Sigmoid colon (tissue), 6 donors: ENCODE measurements at regions not wholly inside any gene's neighbourhood (a gene's known extent, or its start where the extent isn't known, plus 50 kb on each side); places are given as distances from the start of the nearest gene placed in this dataset.

Experiments
- DNase-seq: peaks from one replicate; pipeline ENCODE4 v3.0.0-alpha.2; 2019
- H3K27ac ChIP-seq, 4 donors: fragments of 200-600 bp; sonication (generic); one replicate each; pipeline ENCODE4 v1.5.1; 2016 to 2019; ENCODE audit warnings: mild to moderate bottlenecking in 1 of 4
- H3K27me3 ChIP-seq, 3 donors: fragments of 200-600 bp; sonication (generic); one replicate each; pipeline ENCODE4 v1.5.1; 2019; ENCODE audit warnings: mild to moderate bottlenecking in 1 of 3
- H3K36me3 ChIP-seq, 4 donors: fragments of 200-600 bp; sonication (generic); one replicate each; pipeline ENCODE4 v1.5.1; 2016 to 2019
- H3K4me1 ChIP-seq, 4 donors: fragments of 200-600 bp; sonication (generic); one replicate each; pipeline ENCODE4 v1.5.1; 2017 to 2019
- H3K4me3 ChIP-seq, 4 donors: fragments of 200-600 bp; sonication (generic); one replicate each; pipeline ENCODE4 v1.5.1; 2017 to 2019; ENCODE audit warnings: mild to moderate bottlenecking in 2 of 4, moderate library complexity in 1 of 4
- H3K9me3 ChIP-seq, 4 donors: fragments of 200-600 bp in 3 of 4; sonication (generic) in 3 of 4; one replicate each; pipeline versions ENCODE4 v1.5.1 to v1.6.1; 2013 to 2019
- CTCF ChIP-seq, 4 experiments: fragments of 450-650 bp in 3 of 4; fragments of 200-600 bp in 1 of 4; IDR thresholded peaks; one replicate each; pipeline ENCODE4 v1.5.1; 2016 to 2019; ENCODE audit warnings: antibody characterized with exemption in 4 of 4, mild to moderate bottlenecking in 3 of 4, moderate library complexity in 2 of 4
- EP300 ChIP-seq, 4 donors: sonication (generic); formaldehyde crosslinking; IDR thresholded peaks; one replicate each; pipeline ENCODE4 v1.6.1; 2017; ENCODE audit warnings: antibody characterized with exemption in 4 of 4
- POLR2A ChIP-seq, 2 donors: fragments of 450-650 bp; IDR thresholded peaks; one replicate each; pipeline ENCODE4 v1.6.1; 2016; ENCODE audit warnings: antibody characterized with exemption in 2 of 2, mild to moderate bottlenecking in 2 of 2, moderate library complexity in 2 of 2
- POLR2AphosphoS5 ChIP-seq, 4 donors: sonication (generic); formaldehyde crosslinking; IDR thresholded peaks; one replicate each; pipeline ENCODE4 v1.6.1; 2017; ENCODE audit warnings: antibody characterized with exemption in 4 of 4
- WGBS, 2 donors: extraction: QIAGEN DNeasy Blood & Tissue Kit; methylation state at CpG; one replicate each; pipeline ENCODE4 v1.1.7; 2013; 5-methylcytosine and 5-hydroxymethylcytosine counted together
- intact Hi-C: fragments of 100-400 bp; cut with DNase I; formaldehyde crosslinking; loops from one replicate; pipeline ENCODE4 v1.15.1; 2023
- donor health status: healthy with polysubstance abuse.
- donor health status: healthy.

- intact Hi-C loops = no loop called here
- Histone ChIP-seq H3K4me3 (peak overlapping the region in 1 of 4 donors; percentile 10), H3K27ac (peak overlapping the region; percentile 45 to 74 (median 62)), H3K4me1 (peaks cover 0 to 13% (median 5%) of the 10 kb centered on the region in 4 donors), H3K9me3 (no peaks in the 10 kb centered on the region), H3K27me3 (no peaks in the 10 kb centered on the region), H3K36me3 (no peaks in the 10 kb centered on the region)
- TF ChIP-seq POLR2A (IDR thresholded peaks at IDR 0.05) = no peak
- TF ChIP-seq EP300 (IDR thresholded peaks at IDR 0.05) = no peak
- TF ChIP-seq CTCF (IDR thresholded peaks at IDR 0.05) = no peak
- no peak for TF ChIP-seq POLR2AphosphoS5 (IDR thresholded peaks at IDR 0.05)
- WGBS, 2 donors = 72 to 80% methylated on average over 27 of the region's 27 CpGs
- peak; percentile 61 for DNase-seq
These were observed 119.2 kb downstream of the METRNL start for GRCh38 chr17:83198366-83199341.

DNA sequence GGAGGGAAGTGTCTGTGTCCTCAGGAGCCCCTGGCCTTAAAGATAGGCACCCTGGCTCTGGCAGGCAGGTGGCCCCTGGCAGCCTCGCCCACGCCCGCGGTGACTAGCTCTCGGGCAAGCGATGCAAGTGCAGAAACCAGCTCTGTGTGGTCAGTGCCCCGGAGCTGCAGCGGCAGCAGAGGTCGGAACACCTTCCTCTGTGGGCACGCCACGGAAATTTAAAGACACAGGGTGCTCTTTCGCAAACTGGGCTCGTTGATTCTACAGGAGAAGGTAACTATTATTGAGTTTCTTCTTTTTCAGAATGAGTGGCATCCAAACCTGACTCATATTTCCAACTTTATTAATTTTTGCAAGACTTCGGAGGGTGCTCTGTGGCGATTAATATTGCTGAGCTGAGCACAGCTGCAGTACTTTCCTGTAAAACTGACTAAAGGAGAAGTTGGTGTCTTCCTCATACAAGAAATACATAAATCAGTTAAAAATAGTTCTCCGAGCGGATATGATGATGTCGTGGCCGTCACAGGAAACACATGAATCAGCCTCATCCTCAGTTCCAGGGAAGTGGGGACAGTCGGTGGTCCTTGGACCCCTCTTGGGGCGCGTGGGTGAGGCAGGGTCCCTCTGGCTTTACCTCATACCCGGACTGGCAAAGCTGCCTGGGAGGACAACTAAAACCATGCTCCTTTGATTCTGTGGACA is 120.2 kb downstream of the METRNL start:
- Histone ChIP-seq H3K27ac (peak overlapping the region; percentile 63 to 74 (median 67)), H3K36me3 (no peaks in the 10 kb centered on the region), H3K27me3 (no peaks in the 10 kb centered on the region), H3K4me1 (peaks cover 0 to 13% (median 5%) of the 10 kb centered on the region in 4 donors), H3K4me3 (peak overlapping the region in 1 of 4 donors; percentile 10), H3K9me3 (no peaks in the 10 kb centered on the region)
- DNase-seq = peak; percentile 73
- 39 to 63% methylated on average over 23 of the region's 23 CpGs for WGBS, 2 donors
- TF ChIP-seq EP300 (IDR thresholded peaks at IDR 0.05) (peak in 3 of 4 donors; percentile 69 to 84 (median 82)), CTCF (IDR thresholded peaks at IDR 0.05) (no peak), POLR2AphosphoS5 (IDR thresholded peaks at IDR 0.05) (peak in 2 of 4 donors; percentile 26 to 41)
- intact Hi-C loops = no loop called here

GRCh38 chr17:83200231-83200699 is 120.9 kb downstream of the METRNL start:
- intact Hi-C loops = no loop called here
- H3K36me3 ChIP-seq = no peaks in the 10 kb centered on the region
- peak overlapping the region; percentile 63 to 74 (median 67) for H3K27ac ChIP-seq
- peak; percentile 84 for DNase-seq
- H3K4me1 ChIP-seq = peaks cover 0 to 13% (median 5%) of the 10 kb centered on the region in 4 donors
- TF ChIP-seq CTCF (IDR thresholded peaks at IDR 0.05) (no peak), POLR2A (IDR thresholded peaks at IDR 0.05) (no peak), EP300 (IDR thresholded peaks at IDR 0.05) (peak in 1 of 4 donors; percentile 56), POLR2AphosphoS5 (IDR thresholded peaks at IDR 0.05) (peak in 1 of 4 donors; percentile 37)
- H3K9me3 ChIP-seq = no peaks in the 10 kb centered on the region
- no peaks in the 10 kb centered on the region for H3K27me3 ChIP-seq
- H3K4me3 ChIP-seq = no peak overlapping the region
- WGBS, 2 donors = 55 to 74% methylated on average over 21 of the region's 21 CpGs

DNA sequence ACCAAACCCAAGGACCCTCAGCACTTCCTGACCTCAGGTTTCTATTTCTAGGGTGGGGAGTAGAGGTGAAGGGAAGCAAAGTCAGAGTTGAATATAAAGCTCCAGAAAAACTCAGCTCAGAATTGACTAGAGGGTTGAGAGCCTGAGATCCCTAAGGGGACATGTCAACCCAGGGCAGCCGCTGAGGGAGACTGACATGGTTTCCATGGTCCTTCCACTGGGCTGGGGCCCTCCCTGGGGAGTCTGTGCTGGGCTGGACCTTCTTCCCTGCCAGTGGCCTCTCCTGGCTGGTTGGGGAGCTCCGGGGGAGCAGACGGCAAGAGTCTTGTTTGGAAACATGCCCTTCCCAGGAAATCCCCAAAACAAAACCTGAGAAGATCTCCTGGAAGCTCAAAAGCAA is 121.3 kb downstream of the METRNL start:
- Histone ChIP-seq H3K9me3 (no peaks in the 10 kb centered on the region), H3K36me3 (no peaks in the 10 kb centered on the region), H3K27ac (peak overlapping the region; percentile 63 to 74 (median 67)), H3K27me3 (no peaks in the 10 kb centered on the region), H3K4me3 (no peak overlapping the region), H3K4me1 (peaks cover 0 to 12% (median 2%) of the 10 kb centered on the region in 4 donors)
- WGBS, 2 donors = 65 to 70% methylated on average over 3 of the region's 3 CpGs
- peak; percentile 63 for DNase-seq
- intact Hi-C loops = no loop called here
- TF ChIP-seq POLR2A (IDR thresholded peaks at IDR 0.05) (no peak), CTCF (IDR thresholded peaks at IDR 0.05) (no peak), EP300 (IDR thresholded peaks at IDR 0.05) (no peak), POLR2AphosphoS5 (IDR thresholded peaks at IDR 0.05) (no peak)
